Stomach (tissue), 4 donors: ENCODE measurements at regions not wholly inside any gene's neighbourhood (a gene's known extent, or its start where the extent isn't known, plus 50 kb on each side); places are given as distances from the start of the nearest gene placed in this dataset.

Source experiments
- CTCF ChIP-seq, 7 experiments: fragments of 450-650 bp in 4 of 7; fragments of 200-600 bp in 3 of 7; sonication (generic) in 3 of 7; IDR thresholded peaks; one replicate each; pipeline ENCODE4 v1.5.1; 2016 to 2019; ENCODE audit warnings: antibody characterized with exemption in 7 of 7, control low read depth in 2 of 7, mild to moderate bottlenecking in 1 of 7
- EP300 ChIP-seq: sonication (generic); formaldehyde crosslinking; IDR thresholded peaks from one replicate; pipeline ENCODE4 v1.6.1; 2017; ENCODE audit warnings: antibody characterized with exemption
- POLR2A ChIP-seq, 4 donors: fragments of 450-650 bp; IDR thresholded peaks; one replicate each; pipeline ENCODE4 v1.6.1; 2016; ENCODE audit warnings: antibody characterized with exemption in 4 of 4, control low read depth in 2 of 4, mild to moderate bottlenecking in 1 of 4, moderate library complexity in 1 of 4
- POLR2AphosphoS5 ChIP-seq, 3 donors: sonication (generic); formaldehyde crosslinking; IDR thresholded peaks; one replicate each; pipeline ENCODE4 v1.6.1; 2016; ENCODE audit warnings: antibody characterized with exemption in 3 of 3

- TF ChIP-seq CTCF (IDR thresholded peaks at IDR 0.05) (no peak), EP300 (no peak), POLR2A (IDR thresholded peaks at IDR 0.05) (no peak), POLR2AphosphoS5 (IDR thresholded peaks at IDR 0.05) (no peak)
Observed at GRCh38 chr9:86703346-86703745, 244.0 kb downstream of the GAS1 start.
